Thoracic aorta (tissue), 2 donors: ENCODE measurements at regions not wholly inside any gene's neighbourhood (a gene's known extent, or its start where the extent isn't known, plus 50 kb on each side); places are given as distances from the start of the nearest gene placed in this dataset.

Experiments used
- ATAC-seq: fragments of 150-250 bp; one replicate; pipeline ENCODE4 v1.8.0; 2017; ENCODE audit warnings: low read depth; ENCODE audit not compliant: insufficient number of reproducible peaks, low FRiP score
- DNase-seq: peaks from one replicate; pipeline ENCODE4 v3.0.0-alpha.2; 2020; ENCODE audit warnings: low spot score
- H3K27ac ChIP-seq, 2 donors: fragments of 200-600 bp; sonication (generic); 1 replicate in 1 of 2; 2 replicates in 1 of 2; pipeline ENCODE4 v1.5.1; 2016; ENCODE audit warnings: mild to moderate bottlenecking in 2 of 2, moderate library complexity in 2 of 2
- H3K27me3 ChIP-seq: fragments of 200-600 bp; sonication (generic); replicated peaks from 2 replicates; pipeline ENCODE4 v1.6.0; 2016; ENCODE audit warnings: mild to moderate bottlenecking; ENCODE audit not compliant: insufficient read depth
- H3K36me3 ChIP-seq: fragments of 200-600 bp; sonication (generic); one replicate; pipeline ENCODE4 v1.5.1; 2016
- H3K4me1 ChIP-seq, 2 donors: fragments of 200-600 bp; sonication (generic); 1 replicate in 1 of 2; 2 replicates in 1 of 2; pipeline versions ENCODE4 v1.5.1 to v1.6.0; 2016; ENCODE audit warnings: low read depth in 2 of 2, mild to moderate bottlenecking in 1 of 2; ENCODE audit not compliant: control insufficient read depth in 1 of 2
- H3K4me3 ChIP-seq: fragments of 200-600 bp; sonication (generic); 2 replicates; pipeline ENCODE4 v1.5.1; 2016; ENCODE audit warnings: mild to moderate bottlenecking
- H3K9me3 ChIP-seq: fragments of 200-600 bp; sonication (generic); 2 replicates; pipeline ENCODE4 v1.5.1; 2016
- TF ChIP-seq, protein P1 (sequence below): fragments of 200-600 bp; sonication (generic); IDR thresholded peaks from one replicate; pipeline ENCODE4 v1.5.1; 2019; ENCODE audit warnings: antibody characterized with exemption

DNA sequence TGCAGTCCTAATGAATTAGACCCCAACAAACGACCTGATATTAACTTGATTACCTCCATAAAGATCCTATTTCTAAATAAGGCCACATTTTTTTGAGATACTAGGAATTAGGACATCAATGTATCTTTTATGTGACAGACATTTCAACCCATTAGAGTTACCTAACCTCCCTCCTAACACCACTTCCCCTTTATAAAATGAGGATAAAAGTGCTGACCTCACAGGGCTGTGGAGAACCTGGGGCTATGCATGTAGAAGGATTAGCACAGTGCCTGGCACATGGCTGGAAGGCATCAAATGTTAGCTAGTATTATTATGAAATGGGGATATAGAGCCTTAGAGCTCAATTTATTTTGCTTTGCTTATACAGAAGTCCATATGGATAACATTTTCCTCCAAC lies 53.5 kb upstream of the LRRN1 start:
- Histone ChIP-seq H3K27ac (no peak overlapping the region), H3K36me3 (no peaks in the 10 kb centered on the region), H3K9me3 (no peaks in the 10 kb centered on the region), H3K4me3 (no peak overlapping the region), H3K27me3 (no peaks in the 10 kb centered on the region), H3K4me1 (no peaks in the 10 kb centered on the region)
- TF ChIP-seq, protein P1, sequence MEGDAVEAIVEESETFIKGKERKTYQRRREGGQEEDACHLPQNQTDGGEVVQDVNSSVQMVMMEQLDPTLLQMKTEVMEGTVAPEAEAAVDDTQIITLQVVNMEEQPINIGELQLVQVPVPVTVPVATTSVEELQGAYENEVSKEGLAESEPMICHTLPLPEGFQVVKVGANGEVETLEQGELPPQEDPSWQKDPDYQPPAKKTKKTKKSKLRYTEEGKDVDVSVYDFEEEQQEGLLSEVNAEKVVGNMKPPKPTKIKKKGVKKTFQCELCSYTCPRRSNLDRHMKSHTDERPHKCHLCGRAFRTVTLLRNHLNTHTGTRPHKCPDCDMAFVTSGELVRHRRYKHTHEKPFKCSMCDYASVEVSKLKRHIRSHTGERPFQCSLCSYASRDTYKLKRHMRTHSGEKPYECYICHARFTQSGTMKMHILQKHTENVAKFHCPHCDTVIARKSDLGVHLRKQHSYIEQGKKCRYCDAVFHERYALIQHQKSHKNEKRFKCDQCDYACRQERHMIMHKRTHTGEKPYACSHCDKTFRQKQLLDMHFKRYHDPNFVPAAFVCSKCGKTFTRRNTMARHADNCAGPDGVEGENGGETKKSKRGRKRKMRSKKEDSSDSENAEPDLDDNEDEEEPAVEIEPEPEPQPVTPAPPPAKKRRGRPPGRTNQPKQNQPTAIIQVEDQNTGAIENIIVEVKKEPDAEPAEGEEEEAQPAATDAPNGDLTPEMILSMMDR, result no peak
- DNase-seq (no peak), ATAC-seq (no peak)

DNA sequence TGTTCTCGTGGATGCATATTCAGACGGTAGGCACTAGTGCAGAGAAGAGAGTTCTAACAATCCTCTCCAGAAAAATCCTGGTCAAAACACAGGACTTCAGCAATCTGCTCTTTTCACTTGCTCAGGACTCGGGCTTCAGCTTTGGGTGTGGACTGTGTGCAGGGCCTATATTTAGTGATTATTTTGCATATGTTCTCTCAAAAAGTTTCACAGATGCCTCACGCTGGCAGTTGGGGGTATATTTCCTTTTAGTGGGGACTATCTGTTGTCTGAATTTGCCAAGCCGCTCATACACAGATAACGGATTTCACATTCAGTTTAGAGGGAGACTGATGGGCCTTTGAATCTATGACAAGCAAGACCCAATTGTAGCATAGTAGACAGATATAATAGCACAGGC lies 54.4 kb upstream of the LRRN1 start:
- Histone ChIP-seq H3K27me3 (no peaks in the 10 kb centered on the region), H3K27ac (no peak overlapping the region), H3K4me3 (no peak overlapping the region), H3K9me3 (no peaks in the 10 kb centered on the region), H3K4me1 (no peaks in the 10 kb centered on the region), H3K36me3 (no peaks in the 10 kb centered on the region)
- DNase-seq, result no peak
- TF ChIP-seq, protein P1, result no peak
- ATAC-seq, result no peak

DNA sequence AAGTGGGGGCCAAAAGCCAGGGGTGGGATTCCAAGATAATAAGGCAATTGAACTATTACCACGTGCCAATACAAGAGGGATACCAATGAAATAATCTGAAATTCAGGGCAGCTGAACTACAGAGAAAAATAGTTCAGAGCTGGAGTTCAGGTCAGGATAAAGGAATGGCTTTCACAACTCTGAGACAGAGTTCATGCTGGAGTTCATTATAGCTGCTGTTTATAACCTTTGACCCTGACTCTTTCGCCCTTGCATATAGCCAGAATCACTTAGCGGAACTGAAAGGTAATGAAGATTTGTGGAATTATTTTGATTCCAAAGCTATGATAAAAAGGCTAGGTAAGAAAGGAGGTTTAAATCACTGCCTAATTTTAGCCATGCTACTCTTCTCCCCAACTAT lies 55.5 kb upstream of the LRRN1 start:
- no peak for DNase-seq
- no peaks in the 10 kb centered on the region for H3K27me3 ChIP-seq
- no peaks in the 10 kb centered on the region for H3K4me1 ChIP-seq
- H3K4me3 ChIP-seq, result no peak overlapping the region
- no peaks in the 10 kb centered on the region for H3K36me3 ChIP-seq
- ATAC-seq, result no peak
- TF ChIP-seq, protein P1, result no peak
- no peak overlapping the region for H3K27ac ChIP-seq
- H3K9me3 ChIP-seq, result no peaks in the 10 kb centered on the region

DNA sequence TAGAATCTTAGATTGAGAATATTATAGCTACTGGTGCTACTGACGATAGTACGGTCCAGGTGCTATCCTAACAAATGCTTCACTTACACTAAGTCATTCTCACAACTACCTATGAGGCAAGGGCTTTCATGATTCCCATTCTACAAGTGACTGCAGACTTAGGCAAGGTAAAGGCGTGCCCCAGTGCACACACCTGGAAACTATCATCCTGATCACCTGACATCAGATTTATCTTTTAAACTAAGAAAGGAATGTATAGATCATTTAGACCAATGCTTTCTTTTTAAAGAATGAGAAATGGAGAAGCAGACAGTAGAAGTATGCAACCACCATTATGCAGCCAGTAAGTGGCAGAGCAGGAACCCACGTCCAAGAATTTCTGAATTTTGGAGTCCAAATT lies 59.2 kb upstream of the LRRN1 start:
- no peak overlapping the region for H3K4me3 ChIP-seq
- no peaks in the 10 kb centered on the region for H3K9me3 ChIP-seq
- no peak overlapping the region for H3K27ac ChIP-seq
- TF ChIP-seq, protein P1, result no peak
- ATAC-seq (no peak), DNase-seq (no peak)
- H3K27me3 ChIP-seq, result no peaks in the 10 kb centered on the region
- no peaks in the 10 kb centered on the region for H3K36me3 ChIP-seq
- no peaks in the 10 kb centered on the region for H3K4me1 ChIP-seq

DNA sequence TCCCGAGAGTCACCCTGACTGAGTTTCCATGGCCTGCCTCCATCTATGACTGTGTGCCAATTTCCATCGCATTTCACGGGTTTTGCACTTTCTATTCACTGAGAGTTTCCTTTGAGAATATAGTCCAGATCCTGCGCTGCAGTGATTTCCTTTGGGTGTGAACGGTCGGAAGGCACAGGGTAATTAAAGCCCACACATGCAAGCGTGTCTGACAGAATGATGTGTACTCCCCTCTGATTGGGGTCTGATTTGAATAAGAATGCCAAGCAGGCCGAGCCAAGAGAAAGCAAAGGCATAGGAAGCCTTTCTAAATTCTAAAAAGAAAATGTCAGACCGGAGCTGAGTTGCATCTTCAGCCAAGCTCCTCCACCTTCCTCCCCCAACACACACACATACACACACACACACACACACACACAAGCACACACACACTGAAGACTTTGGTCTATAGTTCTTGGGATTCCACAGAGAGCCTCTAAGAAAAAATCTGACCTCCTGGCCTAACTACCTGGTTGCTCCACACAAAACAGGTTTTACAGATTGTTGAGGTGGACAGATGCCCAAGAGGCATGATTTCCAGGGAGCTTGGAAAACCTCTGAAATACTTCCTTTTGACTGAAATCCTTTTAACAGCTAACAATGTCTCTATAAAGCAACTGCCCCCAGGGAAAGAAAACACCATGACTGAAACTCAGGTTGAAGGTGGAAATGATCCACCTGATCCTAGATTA lies 59.7 kb upstream of the LRRN1 start:
- Histone ChIP-seq H3K9me3 (no peaks in the 10 kb centered on the region), H3K4me1 (no peaks in the 10 kb centered on the region), H3K36me3 (no peaks in the 10 kb centered on the region), H3K27me3 (no peaks in the 10 kb centered on the region), H3K27ac (no peak overlapping the region), H3K4me3 (no peak overlapping the region)
- no peak for DNase-seq
- no peak for ATAC-seq
- TF ChIP-seq, protein P1, result no peak
